PC-9 (cell line): ENCODE measurements at regions not wholly inside any gene's neighbourhood (a gene's known extent, or its start where the extent isn't known, plus 50 kb on each side); places are given as distances from the start of the nearest gene placed in this dataset.

ENCODE experiments used
- BruUV-seq: library from RNA; stranded (reverse); fragments of 400-500 nt; replicated peaks from 2 replicates; lab custom pipeline; 2021; lab: Mats Ljungman, UMichigan
- CTCF ChIA-PET: fragments of 300-600 bp; sonication (Branson Sonifier 250); formaldehyde crosslinking; loops from one replicate; lab custom pipeline; 2022; ENCODE audit warnings: antibody characterized with exemption; lab: Charles Lee
- POLR2A ChIA-PET: fragments of 300-600 bp; sonication (Branson Sonifier 250); formaldehyde crosslinking; loops from one replicate; lab custom pipeline; 2022; ENCODE audit warnings: antibody characterized with exemption; ENCODE audit not compliant: unreplicated experiment; lab: Charles Lee
- DNase-seq, 2 experiments: peaks; one replicate each; pipeline versions ENCODE4 v3.0.0 to v3.0.0-alpha.2; 2015 to 2022; ENCODE audit warnings: mixed read lengths in 1 of 2
- H2AFZ ChIP-seq: fragments of 200-600 bp; sonication (generic); 2 replicates; pipeline ENCODE4 v1.8.1; 2017; ENCODE audit warnings: antibody characterized with exemption
- H3F3A ChIP-seq: fragments of 200-600 bp; sonication (generic); 2 replicates; pipeline ENCODE4 v1.8.1; 2017; ENCODE audit warnings: antibody characterized with exemption, mild to moderate bottlenecking, low read depth; ENCODE audit not compliant: insufficient read depth
- H3K27ac ChIP-seq: fragments of 200-600 bp; sonication (generic); 2 replicates; pipeline ENCODE4 v1.6.1; 2016; ENCODE audit warnings: mixed run types
- H3K27me3 ChIP-seq: fragments of 200-600 bp; sonication (generic); 2 replicates; pipeline ENCODE4 v1.6.1; 2016; ENCODE audit warnings: low read depth, mixed run types; ENCODE audit not compliant: insufficient read depth
- H3K36me3 ChIP-seq: fragments of 200-600 bp; sonication (generic); 2 replicates; pipeline ENCODE4 v1.6.1; 2016; ENCODE audit warnings: low read depth, mixed run types
- H3K4me1 ChIP-seq: fragments of 200-600 bp; sonication (generic); replicated peaks from 2 replicates; pipeline ENCODE4 v1.6.1; 2016; ENCODE audit warnings: mixed run types; ENCODE audit not compliant: insufficient read depth
- H3K4me2 ChIP-seq: fragments of 200-600 bp; sonication (generic); 2 replicates; pipeline ENCODE4 v1.6.1; 2017; ENCODE audit warnings: mixed run types
- H3K4me3 ChIP-seq: fragments of 200-600 bp; sonication (generic); 2 replicates; pipeline ENCODE4 v1.6.1; 2016; ENCODE audit warnings: mixed run types
- H3K79me2 ChIP-seq: fragments of 200-600 bp; sonication (generic); 2 replicates; pipeline ENCODE4 v1.6.1; 2017; ENCODE audit warnings: low read depth, mixed run types
- H3K9me2 ChIP-seq: fragments of 200-600 bp; sonication (generic); 2 replicates; pipeline ENCODE4 v1.8.1; 2017; ENCODE audit warnings: mild to moderate bottlenecking; ENCODE audit not compliant: insufficient read depth
- H3K9me3 ChIP-seq: fragments of 200-600 bp; sonication (generic); 2 replicates; pipeline ENCODE4 v1.8.1; 2016; ENCODE audit warnings: low read depth; ENCODE audit not compliant: insufficient read depth
- H4K20me1 ChIP-seq: fragments of 200-600 bp; sonication (generic); 2 replicates; pipeline ENCODE4 v1.8.1; 2017; ENCODE audit not compliant: insufficient read depth
- CTCF ChIP-seq: fragments of 200-600 bp; sonication (generic); conservative IDR thresholded peaks from 2 replicates; pipeline ENCODE4 v1.6.1; 2017; ENCODE audit warnings: mixed run types, antibody characterized with exemption, mild to moderate bottlenecking, moderate library complexity
- EZH2 ChIP-seq: fragments of 200-600 bp; sonication (generic); IDR thresholded peaks from 2 replicates; pipeline ENCODE4 v1.8.0; 2017; ENCODE audit warnings: antibody characterized with exemption, low read depth
- intact Hi-C: fragments of 100-400 bp; cut with micrococcal nuclease; formaldehyde crosslinking; loops from one replicate; pipeline ENCODE4 v1.10.0; 2022; ENCODE audit not compliant: unreplicated experiment

GRCh38 chr7:69328516-69328915, 269.8 kb upstream of the AUTS2 start:
- Histone ChIP-seq H3K27me3 (no peaks in the 10 kb centered on the region), H4K20me1 (no peaks in the 10 kb centered on the region), H3K27ac (no peak overlapping the region), H3K4me3 (no peak overlapping the region), H3K79me2 (no peaks in the 10 kb centered on the region), H3K9me2 (no peaks in the 10 kb centered on the region), H3F3A (no peaks in the 10 kb centered on the region), H2AFZ (no peak overlapping the region), H3K9me3 (no peaks in the 10 kb centered on the region), H3K36me3 (no peaks in the 10 kb centered on the region), H3K4me2 (no peak overlapping the region), H3K4me1 (no peaks in the 10 kb centered on the region)
- intact Hi-C loops = no loop called here
- POLR2A ChIA-PET = no interaction called here
- CTCF ChIA-PET = no interaction called here
- TF ChIP-seq EZH2 (no peak), CTCF (no peak)
- DNase-seq = no peak
- no TSS peak for BruUV-seq

GRCh38 chr7:69334701-69335100, 263.6 kb upstream of the AUTS2 start:
- intact Hi-C loops = no loop called here
- CTCF ChIA-PET = no interaction called here

DNA sequence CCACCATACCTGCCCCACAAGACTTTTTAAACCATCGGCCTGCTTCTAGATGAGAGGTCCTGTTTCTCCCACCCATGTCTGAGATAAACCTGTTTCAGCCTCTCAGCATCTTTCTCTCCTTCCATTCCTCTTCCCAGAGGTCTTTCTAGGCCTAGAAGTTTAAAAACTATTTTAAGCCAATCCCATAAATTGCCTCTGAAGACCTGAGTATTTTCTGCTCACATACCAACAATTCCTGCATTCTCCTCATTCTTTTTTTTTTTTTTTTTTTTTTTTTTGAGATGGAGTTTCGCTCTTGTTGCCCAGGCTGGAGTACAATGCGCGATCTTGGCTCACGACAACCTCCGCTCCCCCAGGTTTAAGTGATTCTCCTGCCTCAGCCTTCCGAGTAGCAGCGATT, 262.9 kb upstream of the AUTS2 start:
- no peak overlapping the region for H3K27ac ChIP-seq
- BruUV-seq = no TSS peak
- H3K79me2 ChIP-seq = no peaks in the 10 kb centered on the region
- no peaks in the 10 kb centered on the region for H4K20me1 ChIP-seq
- H2AFZ ChIP-seq = no peak overlapping the region
- intact Hi-C loops = no loop called here
- H3F3A ChIP-seq = no peaks in the 10 kb centered on the region
- no peak overlapping the region for H3K4me3 ChIP-seq
- no peaks in the 10 kb centered on the region for H3K4me1 ChIP-seq
- H3K27me3 ChIP-seq = no peaks in the 10 kb centered on the region
- CTCF ChIA-PET = no interaction called here
- H3K4me2 ChIP-seq = no peak overlapping the region
- POLR2A ChIA-PET = no interaction called here
- no peaks in the 10 kb centered on the region for H3K36me3 ChIP-seq
- H3K9me2 ChIP-seq = no peaks in the 10 kb centered on the region
- H3K9me3 ChIP-seq = no peaks in the 10 kb centered on the region
- TF ChIP-seq CTCF = no peak
- TF ChIP-seq EZH2 = no peak
- DNase-seq = no peak

More at GRCh38 chr7:69334701-69335100, 263.6 kb upstream of the AUTS2 start:
- POLR2A ChIA-PET = no interaction called here
- no TSS peak for BruUV-seq
- Histone ChIP-seq H3K4me1 (no peaks in the 10 kb centered on the region), H2AFZ (no peak overlapping the region), H3K27me3 (no peaks in the 10 kb centered on the region), H3K9me3 (no peaks in the 10 kb centered on the region), H3K9me2 (no peaks in the 10 kb centered on the region), H3K27ac (no peak overlapping the region), H3K4me2 (no peak overlapping the region), H4K20me1 (no peaks in the 10 kb centered on the region), H3K4me3 (no peak overlapping the region), H3K79me2 (no peaks in the 10 kb centered on the region), H3F3A (no peaks in the 10 kb centered on the region), H3K36me3 (no peaks in the 10 kb centered on the region)
- TF ChIP-seq EZH2 = no peak
- no peak for TF ChIP-seq CTCF
- no peak for DNase-seq
